ENCODE measurements at regions not wholly inside any gene's neighbourhood (a gene's known extent, or its start where the extent isn't known, plus 50 kb on each side); places are given as distances from the start of the nearest gene placed in this dataset.

GRCh38 chr7:73966941-73967831 lies 60.8 kb upstream of the ELN start:
- TF ChIP-seq CTCF (IDR thresholded peaks at IDR 0.05) = no peak
- no peak for TF ChIP-seq EP300 (IDR thresholded peaks at IDR 0.05)
- no peak for TF ChIP-seq POLR2A (IDR thresholded peaks at IDR 0.05)

All from tibial nerve (tissue), 4 donors.